Hepatocyte (in vitro differentiated cells): ENCODE measurements at regions not wholly inside any gene's neighbourhood (a gene's known extent, or its start where the extent isn't known, plus 50 kb on each side); places are given as distances from the start of the nearest gene placed in this dataset.

ENCODE experiments used
- DNase-seq: peaks from one replicate; pipeline ENCODE4 v3.0.0-alpha.2; 2016; ENCODE audit warnings: low spot score
- H2AFZ ChIP-seq: fragments of 200-600 bp; sonication (generic); 2 replicates; pipeline ENCODE4 v1.6.0; 2016; ENCODE audit warnings: antibody characterized with exemption, mild to moderate bottlenecking
- H3K27ac ChIP-seq: fragments of 200-600 bp; sonication (generic); 2 replicates; pipeline ENCODE4 v1.5.1; 2016; ENCODE audit warnings: mild to moderate bottlenecking
- H3K27me3 ChIP-seq: fragments of 200-600 bp; sonication (generic); 2 replicates; pipeline ENCODE4 v1.6.1; 2016
- H3K36me3 ChIP-seq: fragments of 200-600 bp; sonication (generic); replicated peaks from 2 replicates; pipeline ENCODE4 v1.5.1; 2016; ENCODE audit warnings: low read depth; ENCODE audit not compliant: insufficient read depth
- H3K4me1 ChIP-seq: fragments of 200-600 bp; sonication (generic); 2 replicates; pipeline ENCODE4 v1.5.1; 2016; ENCODE audit warnings: mild to moderate bottlenecking, moderate library complexity; ENCODE audit not compliant: insufficient read depth
- H3K4me2 ChIP-seq: fragments of 200-600 bp; sonication (generic); 2 replicates; pipeline ENCODE4 v1.6.0; 2016
- H3K4me3 ChIP-seq: fragments of 200-600 bp; sonication (generic); 2 replicates; pipeline ENCODE4 v1.5.1; 2016; ENCODE audit warnings: mild to moderate bottlenecking
- H3K79me2 ChIP-seq: fragments of 200-600 bp; sonication (generic); 2 replicates; pipeline ENCODE4 v1.6.0; 2017; ENCODE audit warnings: mild to moderate bottlenecking
- H3K9me2 ChIP-seq: fragments of 200-600 bp; sonication (generic); replicated peaks from 2 replicates; pipeline ENCODE4 v1.6.0; 2017; ENCODE audit warnings: mild to moderate bottlenecking; ENCODE audit not compliant: insufficient read depth
- H3K9me3 ChIP-seq: fragments of 200-600 bp; sonication (generic); 2 replicates; pipeline ENCODE4 v1.5.1; 2016; ENCODE audit warnings: low read depth, mild to moderate bottlenecking
- H4K20me1 ChIP-seq: fragments of 200-600 bp; sonication (generic); 2 replicates; pipeline ENCODE4 v1.6.0; 2016; ENCODE audit warnings: mild to moderate bottlenecking; ENCODE audit not compliant: insufficient read depth, poor library complexity, severe bottlenecking
- CTCF ChIP-seq: fragments of 200-600 bp; sonication (generic); IDR thresholded peaks from 2 replicates; pipeline ENCODE4 v1.5.1; 2016; ENCODE audit warnings: antibody characterized with exemption, mild to moderate bottlenecking; ENCODE audit not compliant: poor library complexity
- EZH2 ChIP-seq: fragments of 200-600 bp; sonication (generic); IDR thresholded peaks from 2 replicates; pipeline ENCODE4 v1.6.1; 2016; ENCODE audit warnings: antibody characterized with exemption, mild to moderate bottlenecking, borderline replicate concordance
- EZH2phosphoT487 ChIP-seq: fragments of 200-600 bp; sonication (generic); IDR thresholded peaks from one replicate; pipeline ENCODE4 v1.6.1; 2018; ENCODE audit warnings: antibody characterized with exemption, mild to moderate bottlenecking, low read depth, moderate library complexity; ENCODE audit not compliant: unreplicated experiment, severe bottlenecking
- WGBS: methylation state at CpG from one replicate; pipeline ENCODE4 v1.1.6; 2016; ENCODE audit warnings: low lambda C conversion rate; ENCODE audit errors: missing lambda C conversion rate; 5-methylcytosine and 5-hydroxymethylcytosine counted together

- no peaks in the 10 kb centered on the region for H3K9me3 ChIP-seq
- no peak overlapping the region for H2AFZ ChIP-seq
- H3K9me2 ChIP-seq = no peaks in the 10 kb centered on the region
- H3K4me3 ChIP-seq = no peak overlapping the region
- H3K4me2 ChIP-seq = no peak overlapping the region
- H4K20me1 ChIP-seq = no peaks in the 10 kb centered on the region
- H3K27me3 ChIP-seq = peaks cover 11% of the 10 kb centered on the region
- H3K4me1 ChIP-seq = no peaks in the 10 kb centered on the region
- H3K27ac ChIP-seq = no peak overlapping the region
- WGBS = 48% methylated on average over 2 of the region's 2 CpGs
- DNase-seq = no peak
- H3K36me3 ChIP-seq = no peaks in the 10 kb centered on the region
- TF ChIP-seq CTCF (no peak), EZH2phosphoT487 (no peak), EZH2 (no peak)
- H3K79me2 ChIP-seq = no peaks in the 10 kb centered on the region
Measured at GRCh38 chr10:100631192-100631591, 95.4 kb downstream of the HIF1AN start.

DNA sequence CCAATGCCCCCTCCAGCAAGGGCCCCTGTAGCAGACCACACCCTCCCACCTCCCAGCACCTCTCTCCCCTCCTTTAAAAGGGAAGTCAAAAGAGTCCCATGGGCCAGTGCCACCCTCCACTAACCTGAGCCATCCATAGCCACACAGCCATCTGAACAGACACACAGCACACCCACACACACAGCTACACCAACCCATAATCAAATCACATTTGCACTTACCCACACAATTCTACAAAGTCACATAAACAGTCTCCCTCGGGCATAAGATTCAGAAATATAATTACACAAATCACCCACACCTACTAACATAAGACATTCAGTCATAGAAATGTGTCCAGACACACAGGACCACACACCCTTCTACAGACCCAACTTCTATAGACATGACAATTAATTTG is 96.3 kb downstream of the HIF1AN start:
- H3K27ac ChIP-seq = no peak overlapping the region
- H3K9me2 ChIP-seq = no peaks in the 10 kb centered on the region
- H3K36me3 ChIP-seq = no peaks in the 10 kb centered on the region
- H4K20me1 ChIP-seq = no peaks in the 10 kb centered on the region
- H3K4me3 ChIP-seq = no peak overlapping the region
- WGBS = 75% methylated on average over 1 of the region's 1 CpG
- TF ChIP-seq CTCF = no peak
- TF ChIP-seq EZH2 = no peak
- no peak for TF ChIP-seq EZH2phosphoT487
- H3K79me2 ChIP-seq = no peaks in the 10 kb centered on the region
- no peaks in the 10 kb centered on the region for H3K9me3 ChIP-seq
- no peaks in the 10 kb centered on the region for H3K4me1 ChIP-seq
- no peak overlapping the region for H3K4me2 ChIP-seq
- peaks cover 13% of the 10 kb centered on the region for H3K27me3 ChIP-seq
- H2AFZ ChIP-seq = no peak overlapping the region
- no peak for DNase-seq

DNA sequence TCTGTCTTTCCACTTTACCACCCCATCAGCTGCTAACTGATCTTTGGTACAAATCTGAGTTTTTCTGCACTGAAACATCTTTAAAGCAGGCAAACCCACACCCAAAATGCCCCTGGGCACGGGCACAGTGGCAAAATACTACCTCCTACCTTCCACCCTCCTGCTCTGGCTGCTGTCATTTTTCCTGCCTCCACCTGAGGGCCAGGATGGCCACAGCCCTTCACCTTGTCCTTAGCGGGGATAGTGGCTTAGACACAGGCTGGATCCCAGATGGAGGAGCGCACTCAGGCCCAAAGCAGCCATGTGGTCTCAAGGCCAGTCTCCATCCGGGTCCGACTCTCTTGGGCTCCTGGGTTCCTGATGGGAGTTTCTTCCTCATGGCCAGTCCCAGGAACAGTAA is 98.3 kb downstream of the HIF1AN start:
- no peaks in the 10 kb centered on the region for H3K9me3 ChIP-seq
- peaks cover 29% of the 10 kb centered on the region for H3K27me3 ChIP-seq
- no peak overlapping the region for H3K4me3 ChIP-seq
- no peaks in the 10 kb centered on the region for H4K20me1 ChIP-seq
- no peaks in the 10 kb centered on the region for H3K4me1 ChIP-seq
- no peak overlapping the region for H2AFZ ChIP-seq
- H3K27ac ChIP-seq = no peak overlapping the region
- DNase-seq = no peak
- no peaks in the 10 kb centered on the region for H3K9me2 ChIP-seq
- TF ChIP-seq EZH2phosphoT487 (no peak), CTCF (no peak), EZH2 (no peak)
- WGBS = 68% methylated on average over 5 of the region's 5 CpGs
- H3K36me3 ChIP-seq = no peaks in the 10 kb centered on the region
- H3K4me2 ChIP-seq = no peak overlapping the region
- H3K79me2 ChIP-seq = no peaks in the 10 kb centered on the region

DNA sequence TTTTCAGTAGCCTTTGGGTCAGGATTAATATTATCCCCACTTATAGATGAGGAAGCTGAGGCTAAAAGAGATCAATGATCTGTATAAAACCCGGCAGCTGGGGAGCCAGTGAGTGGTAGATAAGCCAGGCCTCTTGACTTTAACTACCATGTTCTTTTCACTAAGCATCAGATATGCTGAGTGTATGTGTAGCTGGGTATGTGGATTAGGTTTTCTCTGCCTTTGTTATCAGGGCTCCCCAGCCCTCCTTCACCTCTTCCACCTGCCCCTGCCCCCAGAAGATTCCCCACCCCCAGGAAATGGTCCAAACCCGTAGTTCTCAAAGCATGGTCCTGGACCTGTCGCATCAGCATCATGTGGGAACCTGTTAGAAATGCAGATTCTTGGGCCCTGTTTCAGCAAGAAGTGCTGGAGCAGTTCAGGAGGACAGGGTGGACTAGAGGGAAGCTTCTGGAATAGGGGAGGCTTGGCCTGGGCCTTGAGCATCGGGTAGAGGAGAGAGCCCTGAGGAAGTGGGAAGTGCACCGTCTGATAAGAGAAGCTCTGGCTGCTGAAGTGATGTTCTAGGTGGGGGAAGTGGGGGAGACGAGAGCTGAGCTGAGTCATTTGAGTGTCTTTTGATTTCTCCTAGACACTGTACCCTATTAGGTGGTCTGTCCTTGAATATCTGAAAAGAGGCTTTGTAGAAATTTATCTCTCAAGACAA is 101.3 kb downstream of the HIF1AN start:
- no peak overlapping the region for H2AFZ ChIP-seq
- H3K27ac ChIP-seq = no peak overlapping the region
- no peak overlapping the region for H3K4me2 ChIP-seq
- TF ChIP-seq EZH2phosphoT487 (no peak), CTCF (no peak), EZH2 (no peak)
- 39% methylated on average over 6 of the region's 6 CpGs for WGBS
- no peaks in the 10 kb centered on the region for H3K36me3 ChIP-seq
- H3K27me3 ChIP-seq = peaks cover 56% of the 10 kb centered on the region
- H3K79me2 ChIP-seq = no peaks in the 10 kb centered on the region
- H3K9me3 ChIP-seq = no peaks in the 10 kb centered on the region
- no peak overlapping the region for H3K4me3 ChIP-seq
- H3K4me1 ChIP-seq = no peaks in the 10 kb centered on the region
- no peaks in the 10 kb centered on the region for H3K9me2 ChIP-seq
- no peak for DNase-seq
- no peaks in the 10 kb centered on the region for H4K20me1 ChIP-seq
